PFSK-1 (cell line): ENCODE measurements at regions not wholly inside any gene's neighbourhood (a gene's known extent, or its start where the extent isn't known, plus 50 kb on each side); places are given as distances from the start of the nearest gene placed in this dataset.

Source experiments
- FOXP2 ChIP-seq: optimal IDR thresholded peaks from 2 replicates; pipeline ENCODE3; 2011; ENCODE audit warnings: borderline replicate concordance, control low read depth, inconsistent platforms; ENCODE audit not compliant: insufficient read depth; ENCODE audit errors: extremely low read length, extremely low read depth
- POLR2AphosphoS5 ChIP-seq: IDR thresholded peaks from 2 replicates; pipeline ENCODE4 v1.6.1; 2012; ENCODE audit warnings: low read depth, mild to moderate bottlenecking, control low read depth, low read length, moderate library complexity
- REST ChIP-seq, 2 experiments: IDR thresholded peaks; 2 replicates each; pipeline versions ENCODE4 v1.6.1 to v1.8.0; 2011 to 2012; ENCODE audit warnings: low read depth in 2 of 2, low read length in 2 of 2, control low read depth in 1 of 2, inconsistent platforms in 1 of 2, mild to moderate bottlenecking in 1 of 2, moderate library complexity in 1 of 2; ENCODE audit not compliant: insufficient read depth in 1 of 2
- SIN3A ChIP-seq: IDR thresholded peaks from 2 replicates; pipeline ENCODE4 v1.6.1; 2012; ENCODE audit warnings: mild to moderate bottlenecking, low read length, moderate library complexity, borderline replicate concordance; ENCODE audit not compliant: insufficient read depth
- TAF1 ChIP-seq: IDR thresholded peaks from 2 replicates; pipeline ENCODE4 v1.6.1; 2012; ENCODE audit warnings: low read length, control low read depth, borderline replicate concordance; ENCODE audit not compliant: insufficient read depth

GRCh38 chr1:55284856-55285255 lies 69.7 kb upstream of the USP24 start:
- TF ChIP-seq TAF1 (no peak), POLR2AphosphoS5 (no peak), REST (IDR thresholded peaks at IDR 0.05; ENCODE audit: insufficient read depth in 1 of 2, low read depth in 2 of 2, low read length in 2 of 2) (no peak), SIN3A (no peak), FOXP2 (no peak)

GRCh38 chr1:55282058-55282457 lies 66.9 kb upstream of the USP24 start:
- TF ChIP-seq SIN3A (no peak), REST (IDR thresholded peaks at IDR 0.05; ENCODE audit: insufficient read depth in 1 of 2, low read depth in 2 of 2, low read length in 2 of 2) (no peak), TAF1 (no peak)

- TF ChIP-seq FOXP2 (no peak), SIN3A (no peak), TAF1 (no peak), POLR2AphosphoS5 (no peak), REST (IDR thresholded peaks at IDR 0.05; ENCODE audit: insufficient read depth in 1 of 2, low read depth in 2 of 2, low read length in 2 of 2) (no peak)
These were observed 65.6 kb upstream of the USP24 start for GRCh38 chr1:55280731-55281130.

GRCh38 chr1:55279627-55280026 lies 64.5 kb upstream of the USP24 start:
- TF ChIP-seq REST (IDR thresholded peaks at IDR 0.05; ENCODE audit: insufficient read depth in 1 of 2, low read depth in 2 of 2, low read length in 2 of 2): no peak
- TF ChIP-seq TAF1: no peak
- TF ChIP-seq POLR2AphosphoS5: no peak
- TF ChIP-seq FOXP2: no peak
- TF ChIP-seq SIN3A: no peak

- no peak for TF ChIP-seq TAF1
- TF ChIP-seq POLR2AphosphoS5: no peak
- no peak for TF ChIP-seq FOXP2
- TF ChIP-seq REST (IDR thresholded peaks at IDR 0.05; ENCODE audit: insufficient read depth in 1 of 2, low read depth in 2 of 2, low read length in 2 of 2): no peak
- TF ChIP-seq SIN3A: no peak
These were observed 63.2 kb upstream of the USP24 start for GRCh38 chr1:55278378-55278777.
